NB4 (cell line): ENCODE measurements at regions not wholly inside any gene's neighbourhood (a gene's known extent, or its start where the extent isn't known, plus 50 kb on each side); places are given as distances from the start of the nearest gene placed in this dataset.

Source experiments
- CTCF ChIP-seq: IDR thresholded peaks from one replicate; pipeline ENCODE4 v1.5.1; 2012; ENCODE audit warnings: low read depth, low read length
- POLR2A ChIP-seq: IDR thresholded peaks from 2 replicates; pipeline ENCODE4 v1.6.1; 2011; ENCODE audit warnings: mild to moderate bottlenecking; ENCODE audit not compliant: insufficient read length; ENCODE audit errors: extremely low read depth

DNA sequence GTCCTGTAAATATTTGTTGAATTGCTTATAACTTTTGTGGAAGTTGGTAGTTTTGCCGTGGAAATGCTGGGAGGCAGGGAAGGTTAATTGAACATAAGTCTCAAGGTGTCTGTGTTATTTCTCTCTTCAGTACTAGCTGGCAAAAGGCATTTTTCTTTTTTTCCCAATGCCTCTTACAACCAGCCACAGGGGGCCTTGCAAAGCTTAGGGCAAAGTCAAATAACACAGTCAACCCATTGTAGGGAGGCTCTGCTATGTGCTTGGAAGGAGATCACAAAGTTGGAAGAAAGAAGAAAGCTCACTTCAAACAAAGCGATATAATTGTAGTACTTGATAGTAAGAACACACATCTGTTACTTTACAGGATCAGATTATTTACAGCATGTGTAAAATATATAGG lies 802.6 kb downstream of the PDHA2 start:
- no peak for TF ChIP-seq CTCF
- no peak for TF ChIP-seq POLR2A
